ENCODE measurements at regions not wholly inside any gene's neighbourhood (a gene's known extent, or its start where the extent isn't known, plus 50 kb on each side); places are given as distances from the start of the nearest gene placed in this dataset.

GRCh38 chr11:96500440-96500839 is 110.6 kb downstream of the JRKL start:
- H3K4me1 ChIP-seq, result no peaks in the 10 kb centered on the region
- H3K27me3 ChIP-seq, result no peaks in the 10 kb centered on the region
- no peak overlapping the region for H3K4me3 ChIP-seq (ENCODE audit: low read depth, low read length)
- no peak for DNase-seq
- TF ChIP-seq, protein P1, sequence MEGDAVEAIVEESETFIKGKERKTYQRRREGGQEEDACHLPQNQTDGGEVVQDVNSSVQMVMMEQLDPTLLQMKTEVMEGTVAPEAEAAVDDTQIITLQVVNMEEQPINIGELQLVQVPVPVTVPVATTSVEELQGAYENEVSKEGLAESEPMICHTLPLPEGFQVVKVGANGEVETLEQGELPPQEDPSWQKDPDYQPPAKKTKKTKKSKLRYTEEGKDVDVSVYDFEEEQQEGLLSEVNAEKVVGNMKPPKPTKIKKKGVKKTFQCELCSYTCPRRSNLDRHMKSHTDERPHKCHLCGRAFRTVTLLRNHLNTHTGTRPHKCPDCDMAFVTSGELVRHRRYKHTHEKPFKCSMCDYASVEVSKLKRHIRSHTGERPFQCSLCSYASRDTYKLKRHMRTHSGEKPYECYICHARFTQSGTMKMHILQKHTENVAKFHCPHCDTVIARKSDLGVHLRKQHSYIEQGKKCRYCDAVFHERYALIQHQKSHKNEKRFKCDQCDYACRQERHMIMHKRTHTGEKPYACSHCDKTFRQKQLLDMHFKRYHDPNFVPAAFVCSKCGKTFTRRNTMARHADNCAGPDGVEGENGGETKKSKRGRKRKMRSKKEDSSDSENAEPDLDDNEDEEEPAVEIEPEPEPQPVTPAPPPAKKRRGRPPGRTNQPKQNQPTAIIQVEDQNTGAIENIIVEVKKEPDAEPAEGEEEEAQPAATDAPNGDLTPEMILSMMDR (IDR thresholded peaks at IDR 0.05; ENCODE audit: low read depth, low read length), result no peak
- H3K9me3 ChIP-seq, result no peaks in the 10 kb centered on the region
- H3K36me3 ChIP-seq, result no peaks in the 10 kb centered on the region

DNA sequence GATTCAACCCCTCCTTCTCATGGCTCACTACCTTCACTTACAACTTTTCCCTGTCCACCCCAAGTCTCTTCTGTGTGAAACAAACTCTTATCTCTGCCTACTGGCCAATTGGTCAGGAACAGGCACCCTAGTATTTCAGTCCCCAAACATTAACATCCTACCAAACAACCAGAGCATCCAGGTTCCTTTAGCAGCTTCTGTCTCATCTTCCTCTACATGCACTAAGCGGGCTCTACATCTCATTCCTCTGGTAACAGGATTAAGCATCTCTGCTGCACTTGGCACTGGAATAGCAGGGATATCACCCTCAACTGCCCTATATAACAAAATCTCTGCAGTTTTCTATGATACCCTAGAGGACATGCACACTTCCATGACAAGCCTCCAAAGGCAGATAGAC is 116.2 kb downstream of the JRKL start:
- no peaks in the 10 kb centered on the region for H3K27me3 ChIP-seq
- no peaks in the 10 kb centered on the region for H3K4me1 ChIP-seq
- no peak overlapping the region for H3K4me3 ChIP-seq (ENCODE audit: low read depth, low read length)
- TF ChIP-seq, protein P1 (IDR thresholded peaks at IDR 0.05; ENCODE audit: low read depth, low read length), result no peak
- no peaks in the 10 kb centered on the region for H3K9me3 ChIP-seq
- no peak for DNase-seq
- no peaks in the 10 kb centered on the region for H3K36me3 ChIP-seq

GRCh38 chr11:96506953-96507354 is 117.1 kb downstream of the JRKL start:
- DNase-seq, result no peak
- H3K4me3 ChIP-seq (ENCODE audit: low read depth, low read length), result no peak overlapping the region
- no peaks in the 10 kb centered on the region for H3K4me1 ChIP-seq
- H3K36me3 ChIP-seq, result no peaks in the 10 kb centered on the region
- TF ChIP-seq, protein P1 (IDR thresholded peaks at IDR 0.05; ENCODE audit: low read depth, low read length), result no peak
- no peaks in the 10 kb centered on the region for H3K9me3 ChIP-seq
- H3K27me3 ChIP-seq, result no peaks in the 10 kb centered on the region

GRCh38 chr11:96508861-96509260 is 119.0 kb downstream of the JRKL start:
- Histone ChIP-seq H3K9me3 (no peaks in the 10 kb centered on the region), H3K4me3 (ENCODE audit: low read depth, low read length) (no peak overlapping the region), H3K27me3 (no peaks in the 10 kb centered on the region), H3K4me1 (peaks cover 8% of the 10 kb centered on the region), H3K36me3 (no peaks in the 10 kb centered on the region)
- TF ChIP-seq, protein P1 (IDR thresholded peaks at IDR 0.05; ENCODE audit: low read depth, low read length), result no peak
- DNase-seq, result no peak

- no peak overlapping the region for H3K4me3 ChIP-seq (ENCODE audit: low read depth, low read length)
- no peaks in the 10 kb centered on the region for H3K9me3 ChIP-seq
- no peaks in the 10 kb centered on the region for H3K27me3 ChIP-seq
- DNase-seq, result no peak
- H3K4me1 ChIP-seq, result no peaks in the 10 kb centered on the region
- TF ChIP-seq, protein P1 (IDR thresholded peaks at IDR 0.05; ENCODE audit: low read depth, low read length), result no peak
- H3K36me3 ChIP-seq, result no peaks in the 10 kb centered on the region
These were observed 131.1 kb downstream of the JRKL start for GRCh38 chr11:96520939-96521338.

DNA sequence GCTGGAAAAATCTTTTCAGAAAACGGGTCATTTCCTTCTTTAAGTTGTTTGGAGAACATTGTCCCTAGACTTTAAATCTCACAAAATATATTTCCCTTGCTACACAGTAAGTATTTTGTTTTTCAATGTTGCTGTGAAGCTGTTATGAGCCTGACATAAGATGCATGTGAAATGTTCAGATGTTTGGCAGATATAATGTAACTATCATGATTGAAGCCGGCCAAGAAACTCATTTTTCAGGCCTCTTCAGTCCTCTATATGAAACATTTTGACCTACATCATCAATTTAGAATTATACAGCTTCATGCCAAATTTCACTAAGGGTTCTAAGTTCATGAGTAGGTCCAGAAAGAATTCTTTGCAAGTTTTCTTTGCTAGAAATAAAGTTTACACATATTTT is 133.8 kb downstream of the JRKL start:
- TF ChIP-seq, protein P1 (IDR thresholded peaks at IDR 0.05; ENCODE audit: low read depth, low read length), result no peak
- H3K4me1 ChIP-seq, result no peaks in the 10 kb centered on the region
- H3K36me3 ChIP-seq, result no peaks in the 10 kb centered on the region
- no peak for DNase-seq
- no peaks in the 10 kb centered on the region for H3K9me3 ChIP-seq
- no peaks in the 10 kb centered on the region for H3K27me3 ChIP-seq
- no peak overlapping the region for H3K4me3 ChIP-seq (ENCODE audit: low read depth, low read length)

All from BE2C (cell line).